ENCODE measurements at regions not wholly inside any gene's neighbourhood (a gene's known extent, or its start where the extent isn't known, plus 50 kb on each side); places are given as distances from the start of the nearest gene placed in this dataset.
A peak's percentile ranks its signal among the peaks of the same experiment; 100 is the strongest.

GRCh38 chr4:159483110-159483781 is 380.4 kb downstream of the RAPGEF2 start:
- DNase-seq (ENCODE audit: low read depth in 2 of 2), result no peak
- no peak overlapping the region for H3K4me3 ChIP-seq (replicated peaks in 1 of 2; ENCODE audit: low read depth in 2 of 2, low read length in 2 of 2)
- TF ChIP-seq CTCF (IDR thresholded peaks at IDR 0.05; ENCODE audit: low read depth, low read length), result no peak

GRCh38 chr4:159483782-159484741 is 381.2 kb downstream of the RAPGEF2 start:
- peak in 1 of 2 donors; percentile 8 for DNase-seq (ENCODE audit: low read depth in 2 of 2)
- no peak for TF ChIP-seq CTCF (IDR thresholded peaks at IDR 0.05; ENCODE audit: low read depth, low read length)

GRCh38 chr4:159484864-159485263 is 382.0 kb downstream of the RAPGEF2 start:
- TF ChIP-seq CTCF (IDR thresholded peaks at IDR 0.05; ENCODE audit: low read depth, low read length), result no peak
- no peak for DNase-seq (ENCODE audit: low read depth in 2 of 2)
- H3K4me3 ChIP-seq (replicated peaks in 1 of 2; ENCODE audit: low read depth in 2 of 2, low read length in 2 of 2), result no peak overlapping the region

More at GRCh38 chr4:159483782-159484741, 381.2 kb downstream of the RAPGEF2 start:
- H3K4me3 ChIP-seq (replicated peaks in 1 of 2; ENCODE audit: low read depth in 2 of 2, low read length in 2 of 2), result no peak overlapping the region

- no peak overlapping the region for H3K4me3 ChIP-seq (replicated peaks in 1 of 2; ENCODE audit: low read depth in 2 of 2, low read length in 2 of 2)
- TF ChIP-seq CTCF (IDR thresholded peaks at IDR 0.05; ENCODE audit: low read depth, low read length), result peak; percentile 79
- peak; percentile 85 to 87 for DNase-seq (ENCODE audit: low read depth in 2 of 2)
Measured at GRCh38 chr4:159487284-159487747, 384.4 kb downstream of the RAPGEF2 start.

GRCh38 chr4:159489646-159490045 is 386.8 kb downstream of the RAPGEF2 start:
- DNase-seq (ENCODE audit: low read depth in 2 of 2), result no peak
- H3K4me3 ChIP-seq (replicated peaks in 1 of 2; ENCODE audit: low read depth in 2 of 2, low read length in 2 of 2), result no peak overlapping the region
- no peak for TF ChIP-seq CTCF (IDR thresholded peaks at IDR 0.05; ENCODE audit: low read depth, low read length)

GRCh38 chr4:159495515-159496236 is 392.8 kb downstream of the RAPGEF2 start:
- no peak for TF ChIP-seq CTCF (IDR thresholded peaks at IDR 0.05; ENCODE audit: low read depth, low read length)
- peak in 1 of 2 donors; percentile 52 for DNase-seq (ENCODE audit: low read depth in 2 of 2)
- H3K4me3 ChIP-seq (replicated peaks in 1 of 2; ENCODE audit: low read depth in 2 of 2, low read length in 2 of 2), result no peak overlapping the region
